ENCODE measurements at regions not wholly inside any gene's neighbourhood (a gene's known extent, or its start where the extent isn't known, plus 50 kb on each side); places are given as distances from the start of the nearest gene placed in this dataset.

DNA sequence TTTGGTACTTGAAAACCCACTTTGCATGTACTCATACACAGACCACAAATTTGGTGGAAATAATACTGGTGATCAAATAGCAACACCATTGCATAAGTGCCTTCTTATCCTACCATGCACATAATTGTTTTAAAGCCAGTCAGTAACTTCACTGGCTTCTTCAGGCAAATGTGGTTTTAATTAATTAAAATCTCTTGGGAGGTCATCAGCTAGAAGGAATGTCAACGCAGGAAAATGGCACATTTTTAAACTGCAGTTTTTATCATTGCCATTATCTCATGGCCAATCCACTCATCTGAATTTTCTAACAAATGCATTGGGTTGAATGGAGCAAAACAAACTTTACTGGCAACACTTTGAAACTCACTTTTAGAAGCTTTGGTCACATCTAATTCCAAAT is 105.7 kb upstream of the ZPLD1 start:
- no peaks in the 10 kb centered on the region for H3K9me3 ChIP-seq (ENCODE audit: low read length)
- H3K9ac ChIP-seq (ENCODE audit: insufficient read depth, low read depth, low read length), result no peak overlapping the region
- FAIRE-seq, result no peak
- intact Hi-C loops (cut with micrococcal nuclease; ENCODE audit: unreplicated experiment) (no loop called here), in situ Hi-C loops (cut with HindIII; ENCODE audit: extremely low pct_ligation_motif_present, low pct_unique_long_range_greater_than_20kb) (no loop called here)
- no peak overlapping the region for H2AFZ ChIP-seq (ENCODE audit: low read length)
- no peak for TF ChIP-seq ZFYVE20 (CRISPR knock-in tag; IDR thresholded peaks at IDR 0.05; ENCODE audit: borderline replicate concordance, low read depth)
- no peak for TF ChIP-seq CTCF (CRISPR knock-in tag; IDR thresholded peaks at IDR 0.05)
- TF ChIP-seq HNRNPK (IDR thresholded peaks at IDR 0.05; ENCODE audit: low read depth, low read length, poor library complexity, severe bottlenecking), result no peak
- TF ChIP-seq HOXA5 (CRISPR knock-in tag; IDR thresholded peaks at IDR 0.05), result no peak
- no peak overlapping the region for H3K27ac ChIP-seq (ENCODE audit: extremely low read length, insufficient read depth, low read length)
- no peak overlapping the region for H3K4me3 ChIP-seq (replicated peaks in 1 of 3; ENCODE audit: insufficient read depth in 1 of 3, low read depth in 2 of 3, low read length in 3 of 3)
- no peaks in the 10 kb centered on the region for H3K79me2 ChIP-seq (ENCODE audit: insufficient read depth, low read length)
- whole genome bisulfite sequencing (ENCODE audit: low lambda C conversion rate), result 0% methylated on average over 1 of the region's 1 CpG
- no peak for ATAC-seq
- H3K27me3 ChIP-seq (ENCODE audit: control insufficient read depth in 1 of 2, insufficient read depth in 2 of 2, low read length in 2 of 2), result no peaks in the 10 kb centered on the region
- H3K4me2 ChIP-seq (ENCODE audit: low read depth, low read length), result no peak overlapping the region
- no peaks in the 10 kb centered on the region for H3K4me1 ChIP-seq (ENCODE audit: insufficient read depth, low read length)
- H3K36me3 ChIP-seq (replicated peaks in 1 of 2; ENCODE audit: control insufficient read depth in 1 of 2, insufficient read depth in 2 of 2, low read length in 2 of 2), result no peaks in the 10 kb centered on the region
- no peaks in the 10 kb centered on the region for H4K20me1 ChIP-seq (ENCODE audit: insufficient read depth, low read length)
- POLR2A ChIA-PET, result no interaction called here
- BruUV-seq (replicated peaks), result no TSS peak
- CTCF ChIA-PET (ENCODE audit: low intra/inter-chr PET ratio, low total read pairs), result no interaction called here
- no peak for DNase-seq (ENCODE audit: low spot score)

DNA sequence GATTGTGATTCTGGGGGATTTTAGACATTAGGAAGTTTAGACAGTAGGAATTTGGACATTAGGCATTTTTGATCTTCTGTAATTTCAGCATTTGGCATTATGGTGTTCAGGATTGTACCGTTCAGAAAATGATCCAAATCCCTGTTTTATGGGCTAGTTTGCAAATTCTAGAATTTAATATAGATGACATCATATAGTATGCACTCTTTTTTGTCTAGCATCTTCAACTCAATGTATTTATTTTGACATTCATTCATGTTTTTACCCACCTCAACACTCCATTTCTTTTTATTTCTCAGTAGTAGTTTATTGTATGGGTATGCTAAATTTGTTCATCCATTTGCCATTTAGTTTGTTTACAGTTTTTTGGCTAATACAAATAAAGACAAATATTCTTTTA is 105.3 kb upstream of the ZPLD1 start:
- ATAC-seq (no peak), FAIRE-seq (no peak), DNase-seq (ENCODE audit: low spot score) (no peak)
- no peaks in the 10 kb centered on the region for H4K20me1 ChIP-seq (ENCODE audit: insufficient read depth, low read length)
- H2AFZ ChIP-seq (ENCODE audit: low read length), result no peak overlapping the region
- H3K27me3 ChIP-seq (ENCODE audit: control insufficient read depth in 1 of 2, insufficient read depth in 2 of 2, low read length in 2 of 2), result no peaks in the 10 kb centered on the region
- no peaks in the 10 kb centered on the region for H3K4me1 ChIP-seq (ENCODE audit: insufficient read depth, low read length)
- no peak overlapping the region for H3K27ac ChIP-seq (ENCODE audit: extremely low read length, insufficient read depth, low read length)
- no peaks in the 10 kb centered on the region for H3K36me3 ChIP-seq (replicated peaks in 1 of 2; ENCODE audit: control insufficient read depth in 1 of 2, insufficient read depth in 2 of 2, low read length in 2 of 2)
- H3K4me2 ChIP-seq (ENCODE audit: low read depth, low read length), result no peak overlapping the region
- no peaks in the 10 kb centered on the region for H3K9me3 ChIP-seq (ENCODE audit: low read length)
- peak; percentile 97 for TF ChIP-seq ATF7 (IDR thresholded peaks at IDR 0.05)
- no peak for TF ChIP-seq ATF7 (CRISPR knock-in tag; IDR thresholded peaks at IDR 0.05)
- TF ChIP-seq CREB1 (IDR thresholded peaks at IDR 0.05), result peak; percentile 82
- TF ChIP-seq CREB1 (CRISPR knock-in tag; IDR thresholded peaks at IDR 0.05), result no peak
- TF ChIP-seq SRF (IDR thresholded peaks at IDR 0.05; ENCODE audit: low read depth, low read length), result no peak
- ChIA-PET CTCF (ENCODE audit: low intra/inter-chr PET ratio, low total read pairs) (no interaction called here), POLR2A (no interaction called here)
- no TSS peak for BruUV-seq (replicated peaks)
- H3K4me3 ChIP-seq (replicated peaks in 1 of 3; ENCODE audit: insufficient read depth in 1 of 3, low read depth in 2 of 3, low read length in 3 of 3), result no peak overlapping the region
- intact Hi-C loops (cut with micrococcal nuclease; ENCODE audit: unreplicated experiment) (no loop called here), in situ Hi-C loops (cut with HindIII; ENCODE audit: extremely low pct_ligation_motif_present, low pct_unique_long_range_greater_than_20kb) (no loop called here)
- H3K9ac ChIP-seq (ENCODE audit: insufficient read depth, low read depth, low read length), result no peak overlapping the region
- no peaks in the 10 kb centered on the region for H3K79me2 ChIP-seq (ENCODE audit: insufficient read depth, low read length)
- 0% methylated on average over 1 of the region's 1 CpG for WGBS (ENCODE audit: low lambda C conversion rate)
